ENCODE measurements at regions not wholly inside any gene's neighbourhood (a gene's known extent, or its start where the extent isn't known, plus 50 kb on each side); places are given as distances from the start of the nearest gene placed in this dataset.

DNA sequence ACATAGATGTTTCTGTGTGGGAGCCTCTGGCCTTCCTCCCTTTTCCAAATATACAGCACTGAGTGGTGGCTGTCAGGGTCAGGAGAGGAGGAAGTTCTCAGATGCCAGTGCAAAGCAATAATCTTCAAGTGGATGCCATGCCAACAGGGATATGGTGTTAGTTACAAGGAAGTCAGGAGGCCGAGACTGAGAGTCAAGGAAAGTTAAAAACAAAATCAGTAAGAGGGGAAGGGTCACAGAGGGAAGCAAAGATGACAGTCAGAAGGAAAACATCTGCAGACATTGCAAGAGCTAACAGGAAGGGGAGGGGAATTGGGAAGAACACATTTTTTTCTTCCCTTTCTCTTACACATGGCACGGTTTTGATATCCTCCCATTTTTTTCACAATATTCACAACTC lies 691.4 kb downstream of the ADGRL2 start:
- WGBS (ENCODE audit: extremely low coverage, insufficient coverage, insufficient read length): no CpG with 5 or more reads among the region's 2 CpGs
- no peak overlapping the region for H2BK5ac ChIP-seq (ENCODE audit: low read depth, low read length, poor library complexity)
- no peak overlapping the region for H3K18ac ChIP-seq (ENCODE audit: low read length)

GRCh38 chr1:82491301-82492048 lies 690.7 kb downstream of the ADGRL2 start:
- Histone ChIP-seq H3K79me2 (ENCODE audit: control insufficient read depth, insufficient read depth, low read length, poor library complexity) (no peaks in the 10 kb centered on the region), H2AFZ (ENCODE audit: insufficient read depth, low read length, poor library complexity) (no peak overlapping the region), H4K91ac (ENCODE audit: low read depth, low read length) (no peak overlapping the region), H2BK120ac (ENCODE audit: insufficient read depth, low read length, poor library complexity) (no peak overlapping the region), H3K4me3 (ENCODE audit: low read depth, low read length) (no peak overlapping the region), H2BK5ac (ENCODE audit: low read depth, low read length, poor library complexity) (no peak overlapping the region), H3K27me3 (ENCODE audit: insufficient read depth, low read length) (no peaks in the 10 kb centered on the region), H3K18ac (ENCODE audit: low read length) (no peak overlapping the region), H3K9ac (ENCODE audit: low read length) (no peak overlapping the region), H3K4me1 (ENCODE audit: control insufficient read depth in 1 of 2, insufficient read depth in 2 of 2, low read length in 2 of 2) (no peaks in the 10 kb centered on the region), H2AK5ac (ENCODE audit: low read length) (no peak overlapping the region), H3K14ac (ENCODE audit: low read length) (no peak overlapping the region), H2BK12ac (ENCODE audit: low read length) (no peak overlapping the region), H3K23ac (ENCODE audit: low read length) (no peak overlapping the region), H3K4ac (ENCODE audit: low read depth, low read length) (no peak overlapping the region), H3K79me1 (ENCODE audit: low read length) (no peaks in the 10 kb centered on the region), H3K4me2 (ENCODE audit: low read length) (no peak overlapping the region), H3K9me3 (ENCODE audit: insufficient read depth, low read depth, low read length) (peaks cover 6% of the 10 kb centered on the region), H4K8ac (ENCODE audit: low read depth, low read length) (no peak overlapping the region), H3K36me3 (ENCODE audit: control insufficient read depth in 1 of 2, insufficient read depth in 2 of 2, low read length in 2 of 2) (no peaks in the 10 kb centered on the region), H4K12ac (ENCODE audit: low read depth, low read length) (no peak overlapping the region), H3K27ac (ENCODE audit: low read depth, low read length) (no peak overlapping the region)
- peak; percentile 6 to 62 for DNase-seq
- no CpG with 5 or more reads among the region's 2 CpGs for WGBS (ENCODE audit: extremely low coverage, insufficient coverage, insufficient read length)

More for the DNA sequence above, 691.4 kb downstream of the ADGRL2 start:
- H2AK5ac ChIP-seq (ENCODE audit: low read length): no peak overlapping the region
- no peak overlapping the region for H4K12ac ChIP-seq (ENCODE audit: low read depth, low read length)
- no peak overlapping the region for H2AFZ ChIP-seq (ENCODE audit: insufficient read depth, low read length, poor library complexity)
- H2BK120ac ChIP-seq (ENCODE audit: insufficient read depth, low read length, poor library complexity): no peak overlapping the region
- H3K36me3 ChIP-seq (ENCODE audit: control insufficient read depth in 1 of 2, insufficient read depth in 2 of 2, low read length in 2 of 2): no peaks in the 10 kb centered on the region
- no peaks in the 10 kb centered on the region for H3K79me1 ChIP-seq (ENCODE audit: low read length)
- no peaks in the 10 kb centered on the region for H3K27me3 ChIP-seq (ENCODE audit: insufficient read depth, low read length)
- H4K8ac ChIP-seq (ENCODE audit: low read depth, low read length): no peak overlapping the region
- H3K4ac ChIP-seq (ENCODE audit: low read depth, low read length): no peak overlapping the region
- H2BK12ac ChIP-seq (ENCODE audit: low read length): no peak overlapping the region
- DNase-seq: peak in 1 of 2 donors; percentile 4
- H4K91ac ChIP-seq (ENCODE audit: low read depth, low read length): no peak overlapping the region
- no peak overlapping the region for H3K4me2 ChIP-seq (ENCODE audit: low read length)
- no peak overlapping the region for H3K27ac ChIP-seq (ENCODE audit: low read depth, low read length)
- no peaks in the 10 kb centered on the region for H3K79me2 ChIP-seq (ENCODE audit: control insufficient read depth, insufficient read depth, low read length, poor library complexity)
- H3K9ac ChIP-seq (ENCODE audit: low read length): no peak overlapping the region
- H3K4me3 ChIP-seq (ENCODE audit: low read depth, low read length): no peak overlapping the region
- H3K9me3 ChIP-seq (ENCODE audit: insufficient read depth, low read depth, low read length): peaks cover 6% of the 10 kb centered on the region
- H3K4me1 ChIP-seq (ENCODE audit: control insufficient read depth in 1 of 2, insufficient read depth in 2 of 2, low read length in 2 of 2): no peaks in the 10 kb centered on the region
- H3K23ac ChIP-seq (ENCODE audit: low read length): no peak overlapping the region
- H3K14ac ChIP-seq (ENCODE audit: low read length): no peak overlapping the region

DNA sequence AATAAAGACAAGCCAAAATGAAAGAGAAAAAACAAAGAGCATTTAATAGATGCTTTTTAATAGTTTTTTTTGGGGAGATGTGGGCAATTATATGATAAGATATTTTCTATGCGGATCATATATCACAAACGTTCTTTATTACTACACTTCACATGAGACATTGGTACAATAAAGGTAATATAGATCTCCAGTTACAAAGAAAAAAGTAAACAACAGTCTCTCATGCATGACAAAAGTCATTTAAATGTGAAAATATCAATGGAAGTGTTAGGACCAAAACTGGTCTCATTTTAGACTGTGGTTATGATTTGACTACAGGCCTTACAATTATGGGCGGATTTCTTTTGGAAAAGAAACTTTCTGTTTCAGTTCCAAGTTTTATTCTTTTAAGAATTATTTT lies 687.0 kb downstream of the ADGRL2 start:
- Histone ChIP-seq H3K18ac (ENCODE audit: low read length) (no peak overlapping the region), H2BK120ac (ENCODE audit: insufficient read depth, low read length, poor library complexity) (no peak overlapping the region), H2AFZ (ENCODE audit: insufficient read depth, low read length, poor library complexity) (no peak overlapping the region), H3K23ac (ENCODE audit: low read length) (no peak overlapping the region), H3K9ac (ENCODE audit: low read length) (no peak overlapping the region), H4K12ac (ENCODE audit: low read depth, low read length) (no peak overlapping the region), H2BK5ac (ENCODE audit: low read depth, low read length, poor library complexity) (no peak overlapping the region), H4K91ac (ENCODE audit: low read depth, low read length) (no peak overlapping the region), H3K27me3 (ENCODE audit: insufficient read depth, low read length) (no peaks in the 10 kb centered on the region), H3K9me3 (ENCODE audit: insufficient read depth, low read depth, low read length) (no peaks in the 10 kb centered on the region), H3K4me2 (ENCODE audit: low read length) (no peak overlapping the region), H4K8ac (ENCODE audit: low read depth, low read length) (no peak overlapping the region), H3K4me3 (ENCODE audit: low read depth, low read length) (no peak overlapping the region), H3K4me1 (ENCODE audit: control insufficient read depth in 1 of 2, insufficient read depth in 2 of 2, low read length in 2 of 2) (peaks cover 3 to 4% of the 10 kb centered on the region in 2 experiments), H3K27ac (ENCODE audit: low read depth, low read length) (no peak overlapping the region), H3K79me1 (ENCODE audit: low read length) (no peaks in the 10 kb centered on the region), H3K4ac (ENCODE audit: low read depth, low read length) (no peak overlapping the region), H3K36me3 (ENCODE audit: control insufficient read depth in 1 of 2, insufficient read depth in 2 of 2, low read length in 2 of 2) (no peaks in the 10 kb centered on the region), H3K14ac (ENCODE audit: low read length) (no peak overlapping the region), H2AK5ac (ENCODE audit: low read length) (no peak overlapping the region), H2BK12ac (ENCODE audit: low read length) (no peak overlapping the region), H3K79me2 (ENCODE audit: control insufficient read depth, insufficient read depth, low read length, poor library complexity) (no peaks in the 10 kb centered on the region)
- WGBS (ENCODE audit: extremely low coverage, insufficient coverage, insufficient read length): no CpG with 5 or more reads among the region's 3 CpGs
- DNase-seq: no peak

- no peak overlapping the region for H4K91ac ChIP-seq (ENCODE audit: low read depth, low read length)
- no peak overlapping the region for H2BK120ac ChIP-seq (ENCODE audit: insufficient read depth, low read length, poor library complexity)
- no peak overlapping the region for H3K4me2 ChIP-seq (ENCODE audit: low read length)
- H2BK5ac ChIP-seq (ENCODE audit: low read depth, low read length, poor library complexity): no peak overlapping the region
- H3K9ac ChIP-seq (ENCODE audit: low read length): no peak overlapping the region
- no peak overlapping the region for H2AK5ac ChIP-seq (ENCODE audit: low read length)
- H3K79me1 ChIP-seq (ENCODE audit: low read length): no peaks in the 10 kb centered on the region
- H3K27ac ChIP-seq (ENCODE audit: low read depth, low read length): no peak overlapping the region
- no peak overlapping the region for H2AFZ ChIP-seq (ENCODE audit: insufficient read depth, low read length, poor library complexity)
- no peak overlapping the region for H2BK12ac ChIP-seq (ENCODE audit: low read length)
- no peaks in the 10 kb centered on the region for H3K9me3 ChIP-seq (ENCODE audit: insufficient read depth, low read depth, low read length)
- no peak overlapping the region for H3K4me3 ChIP-seq (ENCODE audit: low read depth, low read length)
- DNase-seq: no peak
- H3K27me3 ChIP-seq (ENCODE audit: insufficient read depth, low read length): no peaks in the 10 kb centered on the region
- H3K4me1 ChIP-seq (ENCODE audit: control insufficient read depth in 1 of 2, insufficient read depth in 2 of 2, low read length in 2 of 2): peaks cover 3 to 4% of the 10 kb centered on the region in 2 experiments
- no peak overlapping the region for H3K4ac ChIP-seq (ENCODE audit: low read depth, low read length)
- no peak overlapping the region for H4K8ac ChIP-seq (ENCODE audit: low read depth, low read length)
- no peaks in the 10 kb centered on the region for H3K79me2 ChIP-seq (ENCODE audit: control insufficient read depth, insufficient read depth, low read length, poor library complexity)
- no peaks in the 10 kb centered on the region for H3K36me3 ChIP-seq (ENCODE audit: control insufficient read depth in 1 of 2, insufficient read depth in 2 of 2, low read length in 2 of 2)
- H3K18ac ChIP-seq (ENCODE audit: low read length): no peak overlapping the region
- no peak overlapping the region for H4K12ac ChIP-seq (ENCODE audit: low read depth, low read length)
- no peak overlapping the region for H3K23ac ChIP-seq (ENCODE audit: low read length)
- no peak overlapping the region for H3K14ac ChIP-seq (ENCODE audit: low read length)
Measured at GRCh38 chr1:82486969-82487368, 686.2 kb downstream of the ADGRL2 start.
